ENCODE measurements at regions not wholly inside any gene's neighbourhood (a gene's known extent, or its start where the extent isn't known, plus 50 kb on each side); places are given as distances from the start of the nearest gene placed in this dataset.

DNA sequence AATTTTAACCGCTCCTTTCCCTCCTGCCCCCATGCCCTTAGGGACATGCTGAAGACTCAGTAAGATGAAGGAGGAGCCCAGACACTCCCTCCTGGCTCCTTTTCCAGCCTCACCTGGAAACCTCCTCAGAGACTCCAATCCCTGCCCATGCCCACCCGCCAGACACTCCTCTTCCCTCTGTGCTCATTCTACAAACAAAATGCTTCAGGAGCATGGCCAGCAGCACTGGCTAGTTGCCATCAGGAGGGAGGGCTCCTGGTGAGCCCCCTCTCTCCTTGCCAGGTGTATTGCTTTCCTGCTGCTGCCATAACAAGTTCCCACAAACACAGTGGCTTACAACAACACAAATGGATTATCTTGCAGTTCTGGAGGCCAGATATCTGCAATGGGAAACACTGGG is 126.1 kb downstream of the PSMG1 start:
- no peaks in the 10 kb centered on the region for H3K36me3 ChIP-seq (ENCODE audit: control insufficient read depth, insufficient read depth, low read length)
- CTCF ChIA-PET: no interaction called here

GRCh38 chr21:39056636-39057035 is 126.6 kb downstream of the PSMG1 start:
- no peak for ATAC-seq

More for the DNA sequence above, 126.1 kb downstream of the PSMG1 start:
- no peak overlapping the region for H3K27ac ChIP-seq (ENCODE audit: low read length)
- no peaks in the 10 kb centered on the region for H3K9me3 ChIP-seq (ENCODE audit: control insufficient read depth, insufficient read depth, low read depth, low read length)
- in situ Hi-C loops (cut with HindIII; ENCODE audit: low pct_unique_long_range_greater_than_20kb, low sequenced_read_pairs): no loop called here
- intact Hi-C loops (cut with micrococcal nuclease; ENCODE audit: unreplicated experiment): no loop called here
- no peak overlapping the region for H3K4me3 ChIP-seq (ENCODE audit: low read depth in 2 of 2, low read length in 2 of 2)
- POLR2A ChIA-PET: no interaction called here
- H3K27me3 ChIP-seq (ENCODE audit: control insufficient read depth, insufficient read depth, low read length): no peaks in the 10 kb centered on the region
- no peak for ATAC-seq
- no peaks in the 10 kb centered on the region for H3K4me1 ChIP-seq (ENCODE audit: control insufficient read depth, insufficient read depth, low read length)
- no TSS peak for BruUV-seq (replicated peaks)
- TF ChIP-seq POLR2AphosphoS5 (IDR thresholded peaks at IDR 0.05; ENCODE audit: low read depth, low read length) (no peak), SIN3A (IDR thresholded peaks at IDR 0.05; ENCODE audit: borderline replicate concordance, insufficient read depth, low read depth, low read length) (no peak)
- TF ChIP-seq, protein P1, sequence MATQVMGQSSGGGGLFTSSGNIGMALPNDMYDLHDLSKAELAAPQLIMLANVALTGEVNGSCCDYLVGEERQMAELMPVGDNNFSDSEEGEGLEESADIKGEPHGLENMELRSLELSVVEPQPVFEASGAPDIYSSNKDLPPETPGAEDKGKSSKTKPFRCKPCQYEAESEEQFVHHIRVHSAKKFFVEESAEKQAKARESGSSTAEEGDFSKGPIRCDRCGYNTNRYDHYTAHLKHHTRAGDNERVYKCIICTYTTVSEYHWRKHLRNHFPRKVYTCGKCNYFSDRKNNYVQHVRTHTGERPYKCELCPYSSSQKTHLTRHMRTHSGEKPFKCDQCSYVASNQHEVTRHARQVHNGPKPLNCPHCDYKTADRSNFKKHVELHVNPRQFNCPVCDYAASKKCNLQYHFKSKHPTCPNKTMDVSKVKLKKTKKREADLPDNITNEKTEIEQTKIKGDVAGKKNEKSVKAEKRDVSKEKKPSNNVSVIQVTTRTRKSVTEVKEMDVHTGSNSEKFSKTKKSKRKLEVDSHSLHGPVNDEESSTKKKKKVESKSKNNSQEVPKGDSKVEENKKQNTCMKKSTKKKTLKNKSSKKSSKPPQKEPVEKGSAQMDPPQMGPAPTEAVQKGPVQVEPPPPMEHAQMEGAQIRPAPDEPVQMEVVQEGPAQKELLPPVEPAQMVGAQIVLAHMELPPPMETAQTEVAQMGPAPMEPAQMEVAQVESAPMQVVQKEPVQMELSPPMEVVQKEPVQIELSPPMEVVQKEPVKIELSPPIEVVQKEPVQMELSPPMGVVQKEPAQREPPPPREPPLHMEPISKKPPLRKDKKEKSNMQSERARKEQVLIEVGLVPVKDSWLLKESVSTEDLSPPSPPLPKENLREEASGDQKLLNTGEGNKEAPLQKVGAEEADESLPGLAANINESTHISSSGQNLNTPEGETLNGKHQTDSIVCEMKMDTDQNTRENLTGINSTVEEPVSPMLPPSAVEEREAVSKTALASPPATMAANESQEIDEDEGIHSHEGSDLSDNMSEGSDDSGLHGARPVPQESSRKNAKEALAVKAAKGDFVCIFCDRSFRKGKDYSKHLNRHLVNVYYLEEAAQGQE (IDR thresholded peaks at IDR 0.05; ENCODE audit: insufficient read depth in 1 of 2, low read depth in 2 of 2, low read length in 1 of 2): no peak
- no peak for DNase-seq (ENCODE audit: low read depth, low spot score)

GRCh38 chr21:39055167-39055767 is 128.0 kb downstream of the PSMG1 start:
- Histone ChIP-seq H3K4me1 (ENCODE audit: control insufficient read depth, insufficient read depth, low read length) (no peaks in the 10 kb centered on the region), H3K4me3 (ENCODE audit: low read depth in 2 of 2, low read length in 2 of 2) (no peak overlapping the region), H3K27me3 (ENCODE audit: control insufficient read depth, insufficient read depth, low read length) (no peaks in the 10 kb centered on the region), H3K9me3 (ENCODE audit: control insufficient read depth, insufficient read depth, low read depth, low read length) (no peaks in the 10 kb centered on the region), H3K27ac (ENCODE audit: low read length) (no peak overlapping the region), H3K36me3 (ENCODE audit: control insufficient read depth, insufficient read depth, low read length) (no peaks in the 10 kb centered on the region)
- DNase-seq (ENCODE audit: low read depth, low spot score): no peak
- ATAC-seq: no peak
- ChIA-PET CTCF (no interaction called here), POLR2A (no interaction called here)
- TF ChIP-seq SIN3A (IDR thresholded peaks at IDR 0.05; ENCODE audit: borderline replicate concordance, insufficient read depth, low read depth, low read length) (no peak), POLR2AphosphoS5 (IDR thresholded peaks at IDR 0.05; ENCODE audit: low read depth, low read length) (no peak), TCF7L2 (IDR thresholded peaks at IDR 0.05; ENCODE audit: low read depth, low read length) (no peak), CTCF (IDR thresholded peaks at IDR 0.05) (no peak)
- TF ChIP-seq, protein P1 (IDR thresholded peaks at IDR 0.05; ENCODE audit: insufficient read depth in 1 of 2, low read depth in 2 of 2, low read length in 1 of 2): no peak
- in situ Hi-C loops (cut with HindIII; ENCODE audit: low pct_unique_long_range_greater_than_20kb, low sequenced_read_pairs) (no loop called here), intact Hi-C loops (cut with micrococcal nuclease; ENCODE audit: unreplicated experiment) (no loop called here)
- BruUV-seq (replicated peaks): no TSS peak

More at GRCh38 chr21:39056636-39057035, 126.6 kb downstream of the PSMG1 start:
- Histone ChIP-seq H3K4me3 (ENCODE audit: low read depth in 2 of 2, low read length in 2 of 2) (no peak overlapping the region), H3K27ac (ENCODE audit: low read length) (no peak overlapping the region), H3K4me1 (ENCODE audit: control insufficient read depth, insufficient read depth, low read length) (no peaks in the 10 kb centered on the region), H3K27me3 (ENCODE audit: control insufficient read depth, insufficient read depth, low read length) (no peaks in the 10 kb centered on the region), H3K36me3 (ENCODE audit: control insufficient read depth, insufficient read depth, low read length) (no peaks in the 10 kb centered on the region), H3K9me3 (ENCODE audit: control insufficient read depth, insufficient read depth, low read depth, low read length) (no peaks in the 10 kb centered on the region)
- in situ Hi-C loops (cut with HindIII; ENCODE audit: low pct_unique_long_range_greater_than_20kb, low sequenced_read_pairs): no loop called here
- POLR2A ChIA-PET: no interaction called here
- CTCF ChIA-PET: no interaction called here
- no peak for DNase-seq (ENCODE audit: low read depth, low spot score)
- TF ChIP-seq TCF7L2 (IDR thresholded peaks at IDR 0.05; ENCODE audit: low read depth, low read length): no peak
- TF ChIP-seq CTCF (IDR thresholded peaks at IDR 0.05): no peak
- intact Hi-C loops (cut with micrococcal nuclease; ENCODE audit: unreplicated experiment): no loop called here
- BruUV-seq (replicated peaks): no TSS peak
